Prostate gland (tissue), 2 donors: ENCODE measurements at regions not wholly inside any gene's neighbourhood (a gene's known extent, or its start where the extent isn't known, plus 50 kb on each side); places are given as distances from the start of the nearest gene placed in this dataset.

ENCODE experiments used
- CTCF ChIP-seq, 4 experiments: fragments of 200-600 bp in 2 of 4; fragments of 450-650 bp in 2 of 4; sonication (generic) in 2 of 4; IDR thresholded peaks; 1 replicate in 3 of 4; 2 replicates in 1 of 4; pipeline ENCODE4 v1.5.1; 2016 to 2019; ENCODE audit warnings: antibody characterized with exemption in 4 of 4, mild to moderate bottlenecking in 2 of 4, moderate library complexity in 2 of 4
- POLR2AphosphoS5 ChIP-seq: sonication (generic); formaldehyde crosslinking; IDR thresholded peaks from one replicate; pipeline ENCODE4 v1.6.1; 2017; ENCODE audit warnings: antibody characterized with exemption

GRCh38 chr11:92067016-92067415 is 157.6 kb upstream of the FAT3 start:
- TF ChIP-seq CTCF (IDR thresholded peaks at IDR 0.05), result no peak
- TF ChIP-seq POLR2AphosphoS5, result no peak
